ENCODE measurements at regions not wholly inside any gene's neighbourhood (a gene's known extent, or its start where the extent isn't known, plus 50 kb on each side); places are given as distances from the start of the nearest gene placed in this dataset.

DNA sequence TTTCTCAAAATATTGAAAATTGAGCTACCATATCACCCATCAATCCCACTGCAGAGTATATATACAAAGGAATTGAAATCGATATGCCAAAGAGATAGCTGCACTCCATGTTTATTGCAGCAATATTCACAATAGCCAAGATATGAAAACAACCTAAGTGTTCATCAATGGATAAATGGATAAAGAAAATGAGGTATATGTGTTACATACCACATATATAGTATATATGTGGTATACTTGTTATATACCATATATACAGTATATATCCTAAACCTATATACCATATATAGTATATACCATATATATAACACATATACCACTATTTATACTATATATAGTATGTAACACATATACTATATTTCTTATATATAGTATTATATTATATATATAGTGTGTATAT, 313.3 kb downstream of the ZNF608 start:
- TF ChIP-seq, protein P1, sequence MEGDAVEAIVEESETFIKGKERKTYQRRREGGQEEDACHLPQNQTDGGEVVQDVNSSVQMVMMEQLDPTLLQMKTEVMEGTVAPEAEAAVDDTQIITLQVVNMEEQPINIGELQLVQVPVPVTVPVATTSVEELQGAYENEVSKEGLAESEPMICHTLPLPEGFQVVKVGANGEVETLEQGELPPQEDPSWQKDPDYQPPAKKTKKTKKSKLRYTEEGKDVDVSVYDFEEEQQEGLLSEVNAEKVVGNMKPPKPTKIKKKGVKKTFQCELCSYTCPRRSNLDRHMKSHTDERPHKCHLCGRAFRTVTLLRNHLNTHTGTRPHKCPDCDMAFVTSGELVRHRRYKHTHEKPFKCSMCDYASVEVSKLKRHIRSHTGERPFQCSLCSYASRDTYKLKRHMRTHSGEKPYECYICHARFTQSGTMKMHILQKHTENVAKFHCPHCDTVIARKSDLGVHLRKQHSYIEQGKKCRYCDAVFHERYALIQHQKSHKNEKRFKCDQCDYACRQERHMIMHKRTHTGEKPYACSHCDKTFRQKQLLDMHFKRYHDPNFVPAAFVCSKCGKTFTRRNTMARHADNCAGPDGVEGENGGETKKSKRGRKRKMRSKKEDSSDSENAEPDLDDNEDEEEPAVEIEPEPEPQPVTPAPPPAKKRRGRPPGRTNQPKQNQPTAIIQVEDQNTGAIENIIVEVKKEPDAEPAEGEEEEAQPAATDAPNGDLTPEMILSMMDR (IDR thresholded peaks at IDR 0.05; ENCODE audit: low read depth, low read length, missing input control) = no peak
- TF ChIP-seq, protein P2, sequence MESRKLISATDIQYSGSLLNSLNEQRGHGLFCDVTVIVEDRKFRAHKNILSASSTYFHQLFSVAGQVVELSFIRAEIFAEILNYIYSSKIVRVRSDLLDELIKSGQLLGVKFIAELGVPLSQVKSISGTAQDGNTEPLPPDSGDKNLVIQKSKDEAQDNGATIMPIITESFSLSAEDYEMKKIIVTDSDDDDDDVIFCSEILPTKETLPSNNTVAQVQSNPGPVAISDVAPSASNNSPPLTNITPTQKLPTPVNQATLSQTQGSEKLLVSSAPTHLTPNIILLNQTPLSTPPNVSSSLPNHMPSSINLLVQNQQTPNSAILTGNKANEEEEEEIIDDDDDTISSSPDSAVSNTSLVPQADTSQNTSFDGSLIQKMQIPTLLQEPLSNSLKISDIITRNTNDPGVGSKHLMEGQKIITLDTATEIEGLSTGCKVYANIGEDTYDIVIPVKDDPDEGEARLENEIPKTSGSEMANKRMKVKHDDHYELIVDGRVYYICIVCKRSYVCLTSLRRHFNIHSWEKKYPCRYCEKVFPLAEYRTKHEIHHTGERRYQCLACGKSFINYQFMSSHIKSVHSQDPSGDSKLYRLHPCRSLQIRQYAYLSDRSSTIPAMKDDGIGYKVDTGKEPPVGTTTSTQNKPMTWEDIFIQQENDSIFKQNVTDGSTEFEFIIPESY (IDR thresholded peaks at IDR 0.05) = no peak
- TF ChIP-seq GABPA (IDR thresholded peaks at IDR 0.05 in 1 of 2, conservative IDR thresholded peaks at IDR 0.05 in 1 of 2) (no peak), SP1 (IDR thresholded peaks at IDR 0.05) (no peak), YY1 (IDR thresholded peaks at IDR 0.05) (no peak), EGR1 (IDR thresholded peaks at IDR 0.05; ENCODE audit: low read depth in 2 of 2) (no peak), JUND (IDR thresholded peaks at IDR 0.05) (no peak), HNF4A (conservative IDR thresholded peaks at IDR 0.05) (no peak), RAD21 (IDR thresholded peaks at IDR 0.05) (no peak), RXRA (IDR thresholded peaks at IDR 0.05) (no peak)
- TF ChIP-seq, protein P3, sequence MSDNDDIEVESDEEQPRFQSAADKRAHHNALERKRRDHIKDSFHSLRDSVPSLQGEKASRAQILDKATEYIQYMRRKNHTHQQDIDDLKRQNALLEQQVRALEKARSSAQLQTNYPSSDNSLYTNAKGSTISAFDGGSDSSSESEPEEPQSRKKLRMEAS (IDR thresholded peaks at IDR 0.05) = no peak
- TF ChIP-seq, protein P4, sequence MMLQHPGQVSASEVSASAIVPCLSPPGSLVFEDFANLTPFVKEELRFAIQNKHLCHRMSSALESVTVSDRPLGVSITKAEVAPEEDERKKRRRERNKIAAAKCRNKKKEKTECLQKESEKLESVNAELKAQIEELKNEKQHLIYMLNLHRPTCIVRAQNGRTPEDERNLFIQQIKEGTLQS (IDR thresholded peaks at IDR 0.05) = no peak
